GM23338 (cell line): ENCODE measurements at regions not wholly inside any gene's neighbourhood (a gene's known extent, or its start where the extent isn't known, plus 50 kb on each side); places are given as distances from the start of the nearest gene placed in this dataset.

Source experiments
- ATAC-seq: fragments of 200-7000 bp; cut with Tn5 transposase; 3 replicates; pipeline ENCODE4 v1.9.1; 2020
- DNase-seq: peaks from one replicate; pipeline ENCODE4 v3.0.0-alpha.2; 2015; ENCODE audit warnings: low spot score
- H2AFZ ChIP-seq: fragments of 200-600 bp; sonication (generic); 2 replicates; pipeline ENCODE4 v1.8.0; 2016; ENCODE audit warnings: antibody characterized with exemption, mild to moderate bottlenecking, moderate library complexity
- H3F3A ChIP-seq: fragments of 200-600 bp; sonication (generic); replicated peaks from 2 replicates; pipeline ENCODE4 v1.8.0; 2017; ENCODE audit warnings: antibody characterized with exemption, mixed run types, low read depth
- H3K27ac ChIP-seq: fragments of 200-600 bp; sonication (generic); 2 replicates; pipeline ENCODE4 v1.6.1; 2016; ENCODE audit warnings: low read depth
- H3K27me3 ChIP-seq: fragments of 200-600 bp; sonication (generic); 2 replicates; pipeline ENCODE4 v1.8.0; 2016; ENCODE audit warnings: mild to moderate bottlenecking, mixed run types, moderate library complexity; ENCODE audit not compliant: insufficient read depth
- H3K36me3 ChIP-seq: fragments of 200-600 bp; sonication (generic); 2 replicates; pipeline ENCODE4 v1.8.0; 2016; ENCODE audit warnings: mild to moderate bottlenecking; ENCODE audit not compliant: insufficient read depth
- H3K4me1 ChIP-seq: fragments of 200-600 bp; sonication (generic); 2 replicates; pipeline ENCODE4 v1.8.0; 2016; ENCODE audit warnings: mild to moderate bottlenecking, moderate library complexity; ENCODE audit not compliant: insufficient read depth
- H3K4me2 ChIP-seq: fragments of 200-600 bp; sonication (generic); 2 replicates; pipeline ENCODE4 v1.7.1; 2017; ENCODE audit warnings: mixed run types
- H3K4me3 ChIP-seq: fragments of 200-600 bp; sonication (generic); 2 replicates; pipeline ENCODE4 v1.6.1; 2016; ENCODE audit warnings: mixed run types
- H3K79me2 ChIP-seq: fragments of 200-600 bp; sonication (generic); replicated peaks from 2 replicates; pipeline ENCODE4 v1.8.0; 2017; ENCODE audit warnings: mild to moderate bottlenecking; ENCODE audit not compliant: insufficient read depth
- H3K9me2 ChIP-seq: fragments of 200-600 bp; sonication (generic); 2 replicates; pipeline ENCODE4 v1.8.0; 2017; ENCODE audit not compliant: insufficient read depth
- H4K20me1 ChIP-seq: fragments of 200-600 bp; sonication (generic); replicated peaks from 2 replicates; pipeline ENCODE4 v1.8.0; 2017; ENCODE audit warnings: mild to moderate bottlenecking; ENCODE audit not compliant: insufficient read depth
- H3K27ac Mint-ChIP-seq: 2 replicates; pipeline ENCODE4 v1.8.0; 2020; ENCODE audit warnings: inconsistent platforms, mild to moderate bottlenecking, moderate library complexity, mixed read lengths
- H3K27me3 Mint-ChIP-seq: 3 replicates; pipeline ENCODE4 v1.8.0; 2022; ENCODE audit warnings: low read depth, mild to moderate bottlenecking, moderate library complexity, mixed read lengths, inconsistent platforms; ENCODE audit not compliant: insufficient read depth, poor library complexity
- H3K36me3 Mint-ChIP-seq: 3 replicates; pipeline ENCODE4 v1.8.0; 2021; ENCODE audit warnings: low read depth, mild to moderate bottlenecking, inconsistent platforms, moderate library complexity, mixed read lengths
- H3K4me1 Mint-ChIP-seq: 3 replicates; pipeline ENCODE4 v1.8.0; 2020; ENCODE audit warnings: mild to moderate bottlenecking, inconsistent platforms, mixed read lengths
- H3K4me3 Mint-ChIP-seq: 3 replicates; pipeline ENCODE4 v1.8.0; 2021; ENCODE audit warnings: moderate library complexity, mild to moderate bottlenecking, inconsistent platforms, mixed read lengths
- H3K9me3 Mint-ChIP-seq: 3 replicates; pipeline ENCODE4 v1.8.0; 2020; ENCODE audit warnings: moderate library complexity, mild to moderate bottlenecking, inconsistent platforms, mixed read lengths
- CREB1 ChIP-seq: fragments of 250-450 bp; sonication (Bioruptor Pico); IDR thresholded peaks from 2 replicates; pipeline ENCODE4 v1.5.0; 2020; ENCODE audit warnings: low read depth, mild to moderate bottlenecking, moderate library complexity
- ETS1 ChIP-seq: IDR thresholded peaks from 2 replicates; pipeline ENCODE4 v1.6.1; 2016; ENCODE audit warnings: antibody characterized with exemption
- EZH2phosphoT487 ChIP-seq: fragments of 200-600 bp; sonication (generic); IDR thresholded peaks from one replicate; pipeline ENCODE4 v1.8.1; 2018; ENCODE audit warnings: antibody characterized with exemption; ENCODE audit not compliant: unreplicated experiment
- JUNB ChIP-seq: IDR thresholded peaks from one replicate; pipeline ENCODE4 v1.6.1; 2016; ENCODE audit warnings: antibody characterized with exemption; ENCODE audit not compliant: unreplicated experiment
- NANOG ChIP-seq: IDR thresholded peaks from 2 replicates; pipeline ENCODE4 v1.6.1; 2016; ENCODE audit warnings: antibody characterized with exemption, borderline replicate concordance
- POLR2AphosphoS5 ChIP-seq: IDR thresholded peaks from 2 replicates; pipeline ENCODE4 v1.6.1; 2016; ENCODE audit warnings: antibody characterized with exemption, low read depth
- STAT1 ChIP-seq: IDR thresholded peaks from one replicate; pipeline ENCODE4 v1.6.1; 2016; ENCODE audit warnings: antibody characterized with exemption; ENCODE audit not compliant: unreplicated experiment
- ZNF114 ChIP-seq: fragments of 250-450 bp; sonication (Bioruptor Pico); IDR thresholded peaks from 2 replicates; pipeline ENCODE4 v1.5.0; 2020; ENCODE audit warnings: mild to moderate bottlenecking, moderate library complexity
- ZNF331 ChIP-seq: fragments of 250-450 bp; sonication (Bioruptor Pico); IDR thresholded peaks from 2 replicates; pipeline ENCODE4 v1.5.0; 2020; ENCODE audit warnings: low read depth, mild to moderate bottlenecking, moderate library complexity
- ZNF462 ChIP-seq: fragments of 250-450 bp; sonication (Bioruptor Pico); IDR thresholded peaks from 2 replicates; pipeline ENCODE4 v1.5.0; 2020; ENCODE audit warnings: mild to moderate bottlenecking, moderate library complexity
- TF ChIP-seq, protein P1 (sequence below), 2 experiments: fragments of 200-600 bp in 1 of 2; sonication (generic) in 1 of 2; conservative IDR thresholded peaks; 2 replicates each; pipeline versions ENCODE4 v1.5.1 to v1.6.1; 2016 to 2017; ENCODE audit warnings: antibody characterized with exemption in 2 of 2, low read depth in 2 of 2, mild to moderate bottlenecking in 2 of 2, moderate library complexity in 1 of 2

GRCh38 chr1:59173721-59174120 lies 123.2 kb upstream of the FGGY start:
- Mint-ChIP-seq H3K27ac (no peak overlapping the region), H3K4me3 (no peak overlapping the region), H3K4me1 (no peaks in the 10 kb centered on the region), H3K9me3 (peaks cover 5% of the 10 kb centered on the region; the same call in 2 of the 3 replicates), H3K27me3 (peaks cover 1% of the 10 kb centered on the region), H3K36me3 (peaks cover 8% of the 10 kb centered on the region; the same call in 1 of the 3 replicates)
- no peaks in the 10 kb centered on the region for H3K79me2 ChIP-seq
- ATAC-seq (no peak), DNase-seq (no peak)
- peaks cover 9% of the 10 kb centered on the region; the same call in 1 of the 2 replicates for H3K36me3 ChIP-seq
- peaks cover 5% of the 10 kb centered on the region; the same call in 1 of the 2 replicates for H3K9me2 ChIP-seq
- peak overlapping the region; percentile 47; the same call in 1 of the 2 replicates for H2AFZ ChIP-seq
- H3K4me1 ChIP-seq, result no peaks in the 10 kb centered on the region
- H3K4me2 ChIP-seq, result no peak overlapping the region
- H4K20me1 ChIP-seq, result no peaks in the 10 kb centered on the region
- H3K27ac ChIP-seq, result no peak overlapping the region
- H3K4me3 ChIP-seq, result no peak overlapping the region
- no peaks in the 10 kb centered on the region for H3K27me3 ChIP-seq
- TF ChIP-seq STAT1, result no peak
- TF ChIP-seq JUNB, result no peak
- no peak for TF ChIP-seq ZNF331 (CRISPR knock-in tag)
- no peak for TF ChIP-seq ZNF462 (CRISPR knock-in tag)
- TF ChIP-seq ZNF114 (CRISPR knock-in tag), result no peak
- no peak for TF ChIP-seq EZH2phosphoT487
- no peak for TF ChIP-seq CREB1 (CRISPR knock-in tag)
- no peak for TF ChIP-seq NANOG
- TF ChIP-seq, protein P1, sequence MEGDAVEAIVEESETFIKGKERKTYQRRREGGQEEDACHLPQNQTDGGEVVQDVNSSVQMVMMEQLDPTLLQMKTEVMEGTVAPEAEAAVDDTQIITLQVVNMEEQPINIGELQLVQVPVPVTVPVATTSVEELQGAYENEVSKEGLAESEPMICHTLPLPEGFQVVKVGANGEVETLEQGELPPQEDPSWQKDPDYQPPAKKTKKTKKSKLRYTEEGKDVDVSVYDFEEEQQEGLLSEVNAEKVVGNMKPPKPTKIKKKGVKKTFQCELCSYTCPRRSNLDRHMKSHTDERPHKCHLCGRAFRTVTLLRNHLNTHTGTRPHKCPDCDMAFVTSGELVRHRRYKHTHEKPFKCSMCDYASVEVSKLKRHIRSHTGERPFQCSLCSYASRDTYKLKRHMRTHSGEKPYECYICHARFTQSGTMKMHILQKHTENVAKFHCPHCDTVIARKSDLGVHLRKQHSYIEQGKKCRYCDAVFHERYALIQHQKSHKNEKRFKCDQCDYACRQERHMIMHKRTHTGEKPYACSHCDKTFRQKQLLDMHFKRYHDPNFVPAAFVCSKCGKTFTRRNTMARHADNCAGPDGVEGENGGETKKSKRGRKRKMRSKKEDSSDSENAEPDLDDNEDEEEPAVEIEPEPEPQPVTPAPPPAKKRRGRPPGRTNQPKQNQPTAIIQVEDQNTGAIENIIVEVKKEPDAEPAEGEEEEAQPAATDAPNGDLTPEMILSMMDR (conservative IDR thresholded peaks at IDR 0.05; ENCODE audit: low read depth in 2 of 2), result no peak
- no peak for TF ChIP-seq POLR2AphosphoS5
- no peak for TF ChIP-seq ETS1
- H3F3A ChIP-seq, result no peaks in the 10 kb centered on the region
